HS-5 (cell line): ENCODE measurements at regions not wholly inside any gene's neighbourhood (a gene's known extent, or its start where the extent isn't known, plus 50 kb on each side); places are given as distances from the start of the nearest gene placed in this dataset.

ENCODE experiments used
- DNase-seq: peaks from one replicate; pipeline ENCODE4 v3.0.0-alpha.2; 2012; ENCODE audit warnings: low read depth

GRCh38 chr1:98382986-98383740 lies 278.4 kb upstream of the SNX7 start:
- DNase-seq = no peak

- DNase-seq = no peak
These were observed 278.9 kb upstream of the SNX7 start for GRCh38 chr1:98382586-98382985.

- no peak for DNase-seq
These were observed 287.4 kb upstream of the SNX7 start for GRCh38 chr1:98374098-98374497.

GRCh38 chr1:98373056-98373455 lies 288.5 kb upstream of the SNX7 start:
- DNase-seq = no peak

- no peak for DNase-seq
These were observed 289.8 kb upstream of the SNX7 start for GRCh38 chr1:98371764-98372163.

- no peak for DNase-seq
These were observed 292.1 kb upstream of the SNX7 start for GRCh38 chr1:98369463-98369862.

GRCh38 chr1:98368995-98369394 lies 292.5 kb upstream of the SNX7 start:
- DNase-seq = no peak

GRCh38 chr1:98367426-98367825 lies 294.1 kb upstream of the SNX7 start:
- no peak for DNase-seq

GRCh38 chr1:98366343-98366742 lies 295.2 kb upstream of the SNX7 start:
- DNase-seq = no peak

GRCh38 chr1:98364544-98364943 lies 297.0 kb upstream of the SNX7 start:
- no peak for DNase-seq

- no peak for DNase-seq
These were observed 300.7 kb upstream of the SNX7 start for GRCh38 chr1:98360864-98361263.

- no peak for DNase-seq
These were observed 305.7 kb upstream of the SNX7 start for GRCh38 chr1:98355656-98356383.

- no peak for DNase-seq
These were observed 309.1 kb upstream of the SNX7 start for GRCh38 chr1:98352378-98352777.

- no peak for DNase-seq
These were observed 310.0 kb upstream of the SNX7 start for GRCh38 chr1:98351561-98351960.

- DNase-seq = no peak
These were observed 316.1 kb upstream of the SNX7 start for GRCh38 chr1:98345417-98345816.

GRCh38 chr1:98344731-98345130 lies 316.8 kb upstream of the SNX7 start:
- no peak for DNase-seq

- DNase-seq = no peak
These were observed 319.0 kb upstream of the SNX7 start for GRCh38 chr1:98342566-98342965.

- DNase-seq = peak; percentile 70
These were observed 321.0 kb upstream of the SNX7 start for GRCh38 chr1:98340511-98340910.

GRCh38 chr1:98336472-98337083 lies 324.9 kb upstream of the SNX7 start:
- no peak for DNase-seq

GRCh38 chr1:98333936-98334335 lies 327.6 kb upstream of the SNX7 start:
- no peak for DNase-seq

- no peak for DNase-seq
These were observed 328.1 kb upstream of the SNX7 start for GRCh38 chr1:98333406-98333805.

- DNase-seq = no peak
These were observed 329.7 kb upstream of the SNX7 start for GRCh38 chr1:98331718-98332311.

- DNase-seq = peak; percentile 68
These were observed 330.3 kb upstream of the SNX7 start for GRCh38 chr1:98331243-98331642.
